GM19043 (cell line): ENCODE measurements at regions not wholly inside any gene's neighbourhood (a gene's known extent, or its start where the extent isn't known, plus 50 kb on each side); places are given as distances from the start of the nearest gene placed in this dataset.

Experiments
- ATAC-seq: cut with Tn5 transposase; IDR thresholded peaks from one replicate; pipeline ENCODE4 v1.9.1; 2021; ENCODE audit warnings: low read depth; ENCODE audit not compliant: unreplicated experiment

DNA sequence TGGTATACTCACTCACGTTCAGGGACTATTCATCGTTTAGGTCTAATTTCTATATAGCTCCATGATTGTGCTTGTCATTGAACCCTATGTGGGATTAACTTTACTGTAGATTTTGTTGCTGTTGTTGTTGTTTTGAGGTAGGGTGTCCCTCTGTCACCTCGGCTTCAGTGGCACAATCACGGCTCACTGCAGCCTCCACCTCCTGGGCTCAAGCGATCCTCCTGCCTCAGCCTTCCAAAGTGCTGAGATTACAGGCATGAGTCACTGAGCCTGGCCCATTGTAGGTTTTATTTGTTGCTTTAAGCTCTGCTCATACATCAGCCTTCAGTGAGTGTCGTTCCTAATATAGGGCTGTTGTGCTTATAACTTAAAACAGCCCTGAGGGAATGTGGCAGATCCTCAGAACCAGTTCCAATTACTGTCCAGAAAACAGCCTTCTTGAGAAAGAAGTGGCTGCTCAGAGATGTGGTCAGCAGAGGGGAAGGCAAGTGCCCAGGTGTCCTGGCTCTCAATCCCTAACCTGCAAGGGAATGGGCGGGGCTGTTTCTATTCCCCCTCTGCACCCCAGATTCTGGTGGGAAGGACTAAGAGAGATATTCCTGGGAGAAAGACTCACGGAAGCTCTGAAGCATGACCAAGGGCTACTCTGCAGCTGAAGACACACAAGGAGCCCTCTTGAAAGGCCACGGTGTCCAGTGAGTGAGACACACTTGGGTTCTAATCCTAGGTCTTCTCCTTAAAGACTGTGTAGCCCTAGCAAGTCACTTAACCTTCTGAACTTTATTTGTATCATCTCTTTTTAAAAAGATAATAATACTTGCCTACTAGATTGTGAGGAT is 79.6 kb upstream of the LCLAT1 start:
- ATAC-seq = no peak

DNA sequence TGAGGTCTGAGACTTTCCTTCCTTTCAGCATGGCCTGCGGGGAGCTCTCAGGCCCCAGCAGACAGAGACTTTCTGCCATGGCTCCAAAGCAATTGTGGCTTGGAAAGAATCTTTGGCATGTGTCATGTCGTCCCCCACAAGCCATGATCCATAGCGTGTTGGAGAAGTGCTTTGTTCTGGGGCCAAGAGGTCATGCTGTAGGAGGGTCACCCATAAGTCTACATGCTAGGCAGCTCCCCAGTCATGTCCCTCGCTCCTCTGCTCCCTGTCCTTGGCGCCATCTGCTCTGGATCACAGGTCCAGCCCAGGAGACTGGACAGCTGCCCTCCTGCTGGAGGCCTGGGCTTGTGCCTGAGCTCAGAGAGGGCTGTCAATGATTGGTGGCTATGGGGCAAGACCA is 78.8 kb upstream of the LCLAT1 start:
- no peak for ATAC-seq

DNA sequence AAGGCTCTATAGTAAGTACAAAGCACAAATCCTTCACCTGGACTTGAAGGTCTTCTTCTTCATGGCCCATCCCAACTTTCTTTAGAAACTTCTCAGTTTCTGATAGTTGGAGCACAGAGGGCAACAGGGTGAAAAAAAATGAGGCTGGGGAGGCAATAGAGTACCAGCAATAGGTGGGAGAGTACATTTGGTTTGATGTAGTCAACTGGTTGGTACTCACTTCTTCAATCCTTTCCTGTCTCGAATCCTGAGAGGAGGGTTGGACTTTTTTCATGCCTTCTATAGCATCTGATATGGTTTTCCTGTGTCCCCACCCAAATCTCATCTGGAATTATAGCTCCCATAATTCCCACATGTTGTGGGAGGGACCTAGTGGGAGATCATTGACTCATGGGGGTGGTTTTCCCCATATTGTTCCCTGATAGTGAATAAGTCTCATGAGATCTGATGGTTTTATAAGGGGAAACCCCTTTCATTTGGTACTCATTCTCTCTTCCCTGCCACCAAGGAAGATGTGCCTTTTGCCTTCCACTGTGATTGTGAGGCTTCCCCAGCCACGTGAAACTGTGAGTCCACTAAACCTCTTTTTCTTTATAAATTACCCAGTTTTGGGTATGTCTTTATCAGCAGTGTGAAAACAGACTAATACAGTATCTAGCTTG is 75.9 kb upstream of the LCLAT1 start:
- no peak for ATAC-seq

DNA sequence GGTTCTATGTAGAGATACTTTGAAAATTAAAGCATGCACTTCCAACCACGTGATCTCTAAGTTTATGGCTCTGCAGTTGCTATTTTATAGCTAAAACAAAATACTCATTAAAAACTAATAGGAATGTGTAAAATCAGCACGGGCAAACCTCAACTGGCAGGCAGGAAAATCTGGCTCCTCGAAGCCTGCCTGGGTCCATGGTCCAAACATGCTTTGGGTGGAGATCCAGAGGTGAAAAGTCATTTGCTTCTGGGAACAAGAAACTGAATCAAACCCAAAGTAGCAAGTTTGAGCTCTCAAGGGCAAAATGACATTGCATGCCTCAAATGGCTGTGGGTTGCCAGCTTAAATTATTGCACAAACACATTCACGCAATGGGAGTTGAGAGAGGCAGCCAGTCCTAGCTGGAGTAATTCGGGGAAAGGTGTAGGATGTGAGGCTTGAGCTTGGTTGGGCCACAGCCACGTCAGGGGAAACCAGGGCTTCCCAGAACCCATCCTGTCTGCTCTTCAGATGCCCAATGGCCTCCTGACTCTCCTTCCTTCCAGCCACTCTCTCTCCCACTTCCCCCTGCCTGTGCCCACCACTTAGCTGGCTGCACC is 75.2 kb upstream of the LCLAT1 start:
- ATAC-seq = no peak

- no peak for ATAC-seq
These were observed 74.2 kb upstream of the LCLAT1 start for GRCh38 chr2:30372826-30373225.

GRCh38 chr2:30373881-30374302 is 73.2 kb upstream of the LCLAT1 start:
- ATAC-seq = no peak

GRCh38 chr2:30374380-30374779 is 72.7 kb upstream of the LCLAT1 start:
- no peak for ATAC-seq

DNA sequence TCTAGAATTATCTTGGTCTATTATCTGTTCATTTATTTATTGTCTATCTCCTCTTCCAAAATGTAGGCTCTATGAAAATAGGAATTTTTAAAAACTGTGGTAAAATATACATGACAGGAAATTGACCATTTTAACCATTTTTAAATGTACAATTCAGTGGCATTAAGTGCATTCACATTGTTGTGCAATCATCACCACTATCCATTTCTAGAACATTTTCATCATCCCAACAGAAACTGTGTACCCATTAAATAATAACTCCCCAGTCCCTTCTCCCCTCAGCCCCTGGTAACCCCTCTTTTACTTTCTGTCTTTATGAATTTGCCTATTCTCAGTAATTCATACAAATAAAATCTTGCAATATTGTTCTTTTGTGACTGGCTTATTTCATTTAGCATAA is 71.1 kb upstream of the LCLAT1 start:
- no peak for ATAC-seq

GRCh38 chr2:30379481-30379880 is 67.6 kb upstream of the LCLAT1 start:
- no peak for ATAC-seq

DNA sequence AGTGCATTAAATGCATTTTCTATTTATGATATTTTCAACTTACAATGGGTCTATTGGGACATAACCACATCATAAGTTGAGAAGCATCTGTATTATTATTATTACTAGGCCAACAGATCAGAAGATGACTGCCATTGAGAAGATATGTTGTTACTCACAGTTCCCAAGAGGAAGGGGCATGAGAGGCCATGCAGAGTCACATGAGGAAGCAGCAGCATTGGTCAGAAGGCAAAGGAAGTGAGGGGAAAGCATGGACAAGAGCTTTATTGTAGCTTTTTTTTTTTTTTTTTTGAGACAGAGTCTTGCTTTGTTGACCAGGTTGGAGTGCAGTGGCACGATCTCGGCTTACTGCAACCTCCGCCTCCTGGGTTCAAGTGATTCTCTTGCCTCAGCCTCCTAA is 66.2 kb upstream of the LCLAT1 start:
- no peak for ATAC-seq

GRCh38 chr2:30382162-30382783 is 64.8 kb upstream of the LCLAT1 start:
- ATAC-seq = no peak

DNA sequence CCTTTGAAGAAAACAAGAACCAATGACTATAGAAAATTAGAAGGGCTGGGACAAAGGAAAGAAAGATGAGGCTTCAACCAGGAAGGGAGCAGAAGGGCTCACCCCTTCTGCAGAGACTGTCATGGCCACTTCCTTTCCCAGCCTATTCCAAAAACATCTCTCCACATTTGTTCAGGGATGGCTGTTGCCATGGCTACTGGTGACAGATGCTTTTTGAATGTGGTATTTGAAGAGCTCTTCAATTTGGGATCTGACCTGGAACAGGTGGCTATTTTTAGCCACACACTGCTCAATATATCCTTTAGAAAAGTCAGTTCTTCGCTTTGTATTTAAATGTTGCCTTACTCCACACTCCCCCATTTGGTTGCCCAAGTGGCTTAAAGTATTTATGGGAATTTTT is 64.1 kb upstream of the LCLAT1 start:
- ATAC-seq = no peak

DNA sequence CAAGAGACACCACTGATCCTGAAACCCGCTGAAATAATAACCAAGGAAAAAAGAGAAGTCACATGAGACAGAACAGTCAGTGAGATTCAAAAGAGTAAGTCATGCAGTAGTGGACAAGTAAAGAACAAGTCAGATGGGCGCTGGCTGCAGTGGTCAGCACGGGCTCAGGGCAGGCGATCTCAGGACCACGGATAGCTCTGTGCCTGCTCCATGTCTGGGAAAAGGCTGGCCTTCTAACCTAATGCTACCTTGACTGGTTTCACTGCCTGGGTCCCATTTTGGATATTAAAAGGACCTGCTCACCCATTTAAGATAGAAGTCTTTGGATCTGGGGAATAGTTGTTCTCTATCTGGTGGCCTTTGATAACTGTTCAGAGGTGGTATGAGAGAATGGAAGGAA is 61.7 kb upstream of the LCLAT1 start:
- ATAC-seq = no peak

GRCh38 chr2:30392097-30392496 is 54.9 kb upstream of the LCLAT1 start:
- ATAC-seq = no peak

- ATAC-seq = no peak
These were observed 53.5 kb upstream of the LCLAT1 start for GRCh38 chr2:30393510-30393909.

- ATAC-seq = no peak
These were observed 53.0 kb upstream of the LCLAT1 start for GRCh38 chr2:30394096-30394495.

GRCh38 chr2:30396436-30397232 is 50.4 kb upstream of the LCLAT1 start:
- no peak for ATAC-seq
